Lower leg skin (tissue), 3 donors: ENCODE measurements at regions not wholly inside any gene's neighbourhood (a gene's known extent, or its start where the extent isn't known, plus 50 kb on each side); places are given as distances from the start of the nearest gene placed in this dataset.
"Not testable (repeated sequence)": the region's sequence is repeated elsewhere in the genome, so short reads cannot be mapped to it uniquely, and the experiment has no call there.

Experiments used
- CTCF ChIP-seq, 3 donors: fragments of 450-650 bp; IDR thresholded peaks; one replicate each; pipeline ENCODE4 v1.5.1; 2016; ENCODE audit warnings: antibody characterized with exemption in 3 of 3, mild to moderate bottlenecking in 3 of 3, moderate library complexity in 2 of 3
- POLR2A ChIP-seq, 2 donors: fragments of 450-650 bp; IDR thresholded peaks; one replicate each; pipeline ENCODE4 v1.6.1; 2016 to 2017; ENCODE audit warnings: antibody characterized with exemption in 2 of 2, mild to moderate bottlenecking in 1 of 2, moderate library complexity in 1 of 2

- TF ChIP-seq CTCF, POLR2A (IDR thresholded peaks at IDR 0.05): not testable (repeated sequence)
Observed at GRCh38 chr13:25019741-25020140, 76.2 kb upstream of the PABPC3 start.
